Activated naive CD8-positive, alpha-beta T cell treated with anti-CD3 and anti-CD28 coated beads, Interleukin-2, amount 10 ng/mL, durations not matched to agents 7 days and 5 days (primary cell): ENCODE measurements at regions not wholly inside any gene's neighbourhood (a gene's known extent, or its start where the extent isn't known, plus 50 kb on each side); places are given as distances from the start of the nearest gene placed in this dataset.

Experiments used
- ATAC-seq: fragments of 150-1000 bp; cut with Tn5 transposase; one replicate; pipeline ENCODE4 v1.10.0; 2021; ENCODE audit warnings: low read depth, moderate library complexity
- POLR2A ChIA-PET: fragments of 350-600 bp; sonication (Branson Sonifier 250); formaldehyde crosslinking; loops from one replicate; lab custom pipeline; 2021; ENCODE audit warnings: antibody characterized with exemption; lab: Charles Lee
- DNase-seq: peaks from one replicate; pipeline ENCODE4 v3.0.0; 2021
- H3K27ac Mint-ChIP-seq: one replicate; pipeline ENCODE4 v1.8.0; 2022; ENCODE audit warnings: mild to moderate bottlenecking, mixed read lengths
- H3K27me3 Mint-ChIP-seq: one replicate; pipeline ENCODE4 v1.8.0; 2022; ENCODE audit warnings: mild to moderate bottlenecking, moderate library complexity, mixed read lengths
- H3K36me3 Mint-ChIP-seq: one replicate; pipeline ENCODE4 v1.8.0; 2021; ENCODE audit warnings: mild to moderate bottlenecking, mixed read lengths
- H3K4me1 Mint-ChIP-seq: one replicate; pipeline ENCODE4 v1.8.0; 2021; ENCODE audit warnings: mixed read lengths
- H3K4me3 Mint-ChIP-seq: one replicate; pipeline ENCODE4 v1.8.0; 2022; ENCODE audit warnings: mild to moderate bottlenecking, moderate library complexity, mixed read lengths
- H3K9me3 Mint-ChIP-seq: one replicate; pipeline ENCODE4 v1.8.0; 2021; ENCODE audit warnings: mixed read lengths

GRCh38 chr13:64202517-64202916 lies 2786.9 kb upstream of the PCDH20 start:
- no peak overlapping the region for H3K4me3 Mint-ChIP-seq
- POLR2A ChIA-PET: no interaction called here
- H3K4me1 Mint-ChIP-seq: no peaks in the 10 kb centered on the region
- H3K27me3 Mint-ChIP-seq: no peaks in the 10 kb centered on the region
- no peak overlapping the region for H3K27ac Mint-ChIP-seq
- ATAC-seq (no peak), DNase-seq (no peak)
- peaks cover 1% of the 10 kb centered on the region for H3K9me3 Mint-ChIP-seq
- H3K36me3 Mint-ChIP-seq: no peaks in the 10 kb centered on the region

DNA sequence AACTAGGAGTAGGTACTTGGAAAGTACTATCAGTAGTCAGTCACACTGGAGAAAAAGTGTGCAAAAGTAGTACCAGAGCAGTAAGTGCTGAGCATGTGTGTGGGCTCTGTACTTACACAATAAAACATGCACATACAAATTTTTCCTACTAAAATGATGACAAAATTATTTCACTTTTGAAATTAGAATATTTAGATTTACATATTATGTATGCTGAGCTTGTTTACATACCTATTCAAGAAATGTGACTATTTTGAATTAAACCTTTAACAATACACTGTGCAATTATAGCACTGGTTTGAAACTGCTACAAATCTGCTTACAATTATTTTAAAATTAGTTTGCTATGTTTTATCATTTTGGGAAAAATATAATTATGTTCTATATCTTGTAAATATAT lies 2781.6 kb upstream of the PCDH20 start:
- Mint-ChIP-seq H3K36me3 (no peaks in the 10 kb centered on the region), H3K9me3 (peaks cover 2% of the 10 kb centered on the region), H3K4me1 (no peaks in the 10 kb centered on the region), H3K4me3 (no peak overlapping the region), H3K27me3 (no peaks in the 10 kb centered on the region), H3K27ac (no peak overlapping the region)
- DNase-seq (no peak), ATAC-seq (no peak)
- POLR2A ChIA-PET: no interaction called here

DNA sequence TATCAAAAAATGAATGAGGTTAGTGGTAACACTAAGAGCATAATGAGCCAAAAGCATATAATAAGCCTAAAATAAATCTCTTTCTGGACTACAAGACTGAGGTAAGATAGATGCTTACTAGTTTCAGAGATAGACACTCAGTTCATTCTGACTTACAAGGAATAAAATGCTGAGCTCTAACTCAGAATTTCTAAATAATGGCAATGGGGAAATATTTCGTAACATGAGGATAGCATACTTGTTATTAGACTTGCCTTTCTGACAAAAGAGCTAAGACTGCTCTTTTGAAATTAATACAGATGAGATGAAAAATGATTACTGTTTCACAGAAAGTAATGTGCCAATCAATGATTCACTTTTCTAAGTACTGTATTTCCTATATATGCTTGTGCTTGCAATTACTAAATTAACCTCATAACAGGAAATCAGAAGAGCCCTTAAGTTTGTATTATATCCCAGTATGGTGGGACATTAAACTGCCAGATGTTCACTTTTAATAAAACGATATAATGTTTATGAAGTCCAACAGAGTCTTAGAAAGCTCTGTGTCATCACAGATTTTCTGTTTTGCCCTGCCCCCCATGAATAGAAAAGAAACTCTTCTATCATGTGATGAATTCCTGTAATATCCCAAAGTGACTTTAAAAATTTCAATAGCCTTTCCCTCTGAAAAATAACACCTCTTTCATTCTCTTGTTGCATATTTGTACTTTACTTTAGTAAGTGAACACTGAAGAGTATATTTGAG lies 2771.0 kb upstream of the PCDH20 start:
- Mint-ChIP-seq H3K27ac (no peak overlapping the region), H3K27me3 (no peaks in the 10 kb centered on the region), H3K4me3 (no peak overlapping the region), H3K36me3 (no peaks in the 10 kb centered on the region), H3K4me1 (no peaks in the 10 kb centered on the region), H3K9me3 (peaks cover 3% of the 10 kb centered on the region)
- no peak for ATAC-seq
- POLR2A ChIA-PET: no interaction called here
- no peak for DNase-seq

DNA sequence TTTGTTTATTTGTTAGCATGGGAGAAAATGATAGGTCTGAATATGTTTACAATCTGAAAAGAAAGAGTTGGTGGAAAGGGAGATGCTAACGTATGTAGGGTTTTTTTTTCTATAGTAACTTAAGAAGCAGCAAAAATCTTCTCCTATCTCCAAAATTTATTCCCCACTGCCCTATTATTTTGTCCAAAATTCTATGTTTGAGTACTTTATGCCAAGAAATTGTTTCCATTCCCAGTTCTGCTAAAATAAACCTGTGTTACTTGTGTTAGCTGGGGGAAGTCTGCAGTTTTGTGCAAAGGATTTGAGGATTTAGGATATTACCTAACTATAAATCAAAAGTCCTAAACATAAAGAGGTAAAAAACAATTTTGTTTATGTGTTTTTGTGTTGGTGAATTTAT lies 2770.4 kb upstream of the PCDH20 start:
- DNase-seq (no peak), ATAC-seq (no peak)
- no peaks in the 10 kb centered on the region for H3K36me3 Mint-ChIP-seq
- H3K27me3 Mint-ChIP-seq: no peaks in the 10 kb centered on the region
- no peak overlapping the region for H3K27ac Mint-ChIP-seq
- peaks cover 3% of the 10 kb centered on the region for H3K9me3 Mint-ChIP-seq
- H3K4me3 Mint-ChIP-seq: no peak overlapping the region
- no peaks in the 10 kb centered on the region for H3K4me1 Mint-ChIP-seq
- POLR2A ChIA-PET: no interaction called here

GRCh38 chr13:64180756-64181155 lies 2765.1 kb upstream of the PCDH20 start:
- no peak overlapping the region for H3K4me3 Mint-ChIP-seq
- POLR2A ChIA-PET: no interaction called here
- H3K4me1 Mint-ChIP-seq: no peaks in the 10 kb centered on the region
- ATAC-seq (no peak), DNase-seq (no peak)
- no peaks in the 10 kb centered on the region for H3K36me3 Mint-ChIP-seq
- H3K9me3 Mint-ChIP-seq: no peaks in the 10 kb centered on the region
- H3K27me3 Mint-ChIP-seq: no peaks in the 10 kb centered on the region
- no peak overlapping the region for H3K27ac Mint-ChIP-seq

DNA sequence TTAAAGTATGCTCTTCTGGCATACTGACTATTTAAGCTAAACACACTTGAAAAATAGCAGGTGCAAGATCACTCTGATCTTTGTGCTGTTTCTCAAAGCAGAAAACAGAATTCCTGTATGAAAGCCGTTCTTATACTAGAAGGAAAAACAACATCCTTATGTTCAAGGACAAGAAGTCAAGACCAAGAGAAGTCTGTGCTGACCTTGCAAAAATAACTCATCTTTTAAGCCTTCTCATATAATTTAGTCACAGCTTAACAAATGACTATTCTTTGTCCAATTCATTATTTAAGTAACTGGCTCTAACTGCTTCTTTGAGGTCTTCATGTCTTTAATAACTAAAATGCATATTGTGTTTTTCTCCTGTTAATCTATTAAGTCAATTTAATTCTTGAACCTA lies 2750.2 kb upstream of the PCDH20 start:
- Mint-ChIP-seq H3K4me3 (no peak overlapping the region), H3K9me3 (no peaks in the 10 kb centered on the region), H3K27me3 (no peaks in the 10 kb centered on the region), H3K36me3 (no peaks in the 10 kb centered on the region), H3K4me1 (no peaks in the 10 kb centered on the region), H3K27ac (no peak overlapping the region)
- POLR2A ChIA-PET: no interaction called here
- DNase-seq (no peak), ATAC-seq (no peak)

DNA sequence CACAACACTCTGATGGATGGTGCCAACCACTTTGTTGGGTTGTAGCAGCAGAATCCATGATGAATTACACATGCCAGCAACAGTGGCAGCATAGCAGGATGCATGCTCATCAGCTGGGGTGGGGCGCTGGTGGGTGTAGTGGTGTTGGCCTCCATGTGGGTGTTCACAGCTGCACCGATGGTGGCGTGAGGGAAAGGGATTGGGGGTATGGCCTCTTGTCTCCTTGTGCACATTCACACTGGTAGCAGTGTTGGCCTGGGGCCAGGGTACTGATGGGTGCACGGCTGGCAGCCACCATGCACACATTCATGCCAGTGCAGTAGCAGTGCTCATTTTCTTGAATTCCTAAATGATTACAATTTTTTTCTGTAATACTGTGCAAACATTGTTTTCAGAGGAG lies 2748.8 kb upstream of the PCDH20 start:
- ATAC-seq (no peak), DNase-seq (no peak)
- H3K27me3 Mint-ChIP-seq: no peaks in the 10 kb centered on the region
- H3K27ac Mint-ChIP-seq: no peak overlapping the region
- POLR2A ChIA-PET: no interaction called here
- no peaks in the 10 kb centered on the region for H3K4me1 Mint-ChIP-seq
- no peaks in the 10 kb centered on the region for H3K36me3 Mint-ChIP-seq
- no peak overlapping the region for H3K4me3 Mint-ChIP-seq
- peaks cover 1% of the 10 kb centered on the region for H3K9me3 Mint-ChIP-seq

DNA sequence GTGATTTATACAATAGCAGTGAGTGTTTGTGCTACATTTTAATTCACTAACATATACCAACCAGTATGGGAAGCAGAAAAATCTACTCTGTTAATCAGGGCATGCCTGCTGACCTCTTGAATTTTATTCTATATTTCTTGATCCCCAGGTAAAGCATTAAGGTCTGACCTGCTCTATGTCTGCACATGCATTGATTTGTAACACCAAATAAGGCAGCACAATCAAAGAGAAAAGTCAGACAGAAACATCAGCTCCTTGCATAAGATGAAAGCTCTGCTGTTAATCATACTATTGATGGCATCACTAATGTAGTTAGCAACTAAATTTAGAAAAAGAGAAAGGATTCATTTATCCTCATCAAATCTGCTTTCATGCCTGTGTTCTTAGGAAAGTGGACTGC lies 2744.8 kb upstream of the PCDH20 start:
- no peak overlapping the region for H3K27ac Mint-ChIP-seq
- DNase-seq (no peak), ATAC-seq (no peak)
- no peaks in the 10 kb centered on the region for H3K4me1 Mint-ChIP-seq
- H3K36me3 Mint-ChIP-seq: no peaks in the 10 kb centered on the region
- peaks cover 1% of the 10 kb centered on the region for H3K9me3 Mint-ChIP-seq
- H3K4me3 Mint-ChIP-seq: no peak overlapping the region
- POLR2A ChIA-PET: no interaction called here
- no peaks in the 10 kb centered on the region for H3K27me3 Mint-ChIP-seq

DNA sequence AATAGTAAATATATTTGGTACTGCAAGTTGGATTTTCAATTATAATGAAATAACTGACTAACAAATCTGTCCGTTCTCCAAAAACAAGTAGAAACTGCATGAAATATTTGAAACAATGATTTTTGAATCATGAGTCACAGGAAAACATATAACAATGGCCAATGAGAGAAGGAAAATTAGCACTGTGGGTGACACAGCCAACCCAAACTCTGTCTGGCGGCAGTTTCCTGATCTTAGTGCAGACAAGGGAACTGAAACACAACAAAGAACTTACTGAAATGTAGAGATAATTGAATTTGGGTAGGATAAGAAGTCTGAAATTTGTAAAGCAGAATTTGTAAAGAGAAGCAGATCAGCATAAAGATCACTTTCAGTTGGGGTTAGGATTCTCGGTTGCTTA lies 2743.3 kb upstream of the PCDH20 start:
- no peak for DNase-seq
- Mint-ChIP-seq H3K4me3 (no peak overlapping the region), H3K4me1 (no peaks in the 10 kb centered on the region), H3K27me3 (no peaks in the 10 kb centered on the region), H3K27ac (no peak overlapping the region), H3K36me3 (no peaks in the 10 kb centered on the region), H3K9me3 (peaks cover 1% of the 10 kb centered on the region)
- POLR2A ChIA-PET: no interaction called here
- no peak for ATAC-seq

DNA sequence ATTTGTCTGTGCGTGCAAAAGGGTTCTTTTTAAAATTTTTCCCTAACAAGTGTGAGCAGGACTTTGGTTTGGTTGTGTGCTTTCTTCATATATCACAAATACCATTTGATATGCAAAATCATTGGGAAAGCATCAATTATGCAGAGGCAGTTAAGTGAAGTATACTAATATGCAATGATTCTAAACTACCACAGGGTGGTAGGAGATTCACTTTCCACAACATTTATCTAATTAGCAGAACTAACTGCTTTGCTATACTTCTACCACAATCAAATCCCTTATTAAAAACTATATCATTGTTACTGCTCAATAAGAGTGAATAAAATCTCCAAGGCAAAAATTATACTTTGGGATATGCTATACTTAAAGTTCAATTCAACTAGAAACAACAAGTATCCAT lies 2738.9 kb upstream of the PCDH20 start:
- no peaks in the 10 kb centered on the region for H3K36me3 Mint-ChIP-seq
- DNase-seq: no peak
- no peak overlapping the region for H3K4me3 Mint-ChIP-seq
- no peaks in the 10 kb centered on the region for H3K27me3 Mint-ChIP-seq
- no peaks in the 10 kb centered on the region for H3K4me1 Mint-ChIP-seq
- no peak overlapping the region for H3K27ac Mint-ChIP-seq
- POLR2A ChIA-PET: no interaction called here
- no peak for ATAC-seq
- H3K9me3 Mint-ChIP-seq: no peaks in the 10 kb centered on the region

GRCh38 chr13:64130600-64130999 lies 2715.0 kb upstream of the PCDH20 start:
- DNase-seq (no peak), ATAC-seq (no peak)
- Mint-ChIP-seq H3K9me3 (peaks cover 2% of the 10 kb centered on the region), H3K36me3 (no peaks in the 10 kb centered on the region), H3K27me3 (no peaks in the 10 kb centered on the region), H3K4me1 (no peaks in the 10 kb centered on the region), H3K4me3 (no peak overlapping the region), H3K27ac (no peak overlapping the region)
- POLR2A ChIA-PET: no interaction called here

GRCh38 chr13:64130171-64130570 lies 2714.5 kb upstream of the PCDH20 start:
- no peak overlapping the region for H3K27ac Mint-ChIP-seq
- no peak for ATAC-seq
- no peaks in the 10 kb centered on the region for H3K27me3 Mint-ChIP-seq
- H3K4me3 Mint-ChIP-seq: no peak overlapping the region
- no peaks in the 10 kb centered on the region for H3K4me1 Mint-ChIP-seq
- peaks cover under 1% of the 10 kb centered on the region for H3K9me3 Mint-ChIP-seq
- H3K36me3 Mint-ChIP-seq: no peaks in the 10 kb centered on the region
- POLR2A ChIA-PET: no interaction called here
- DNase-seq: no peak

GRCh38 chr13:64127856-64128255 lies 2712.2 kb upstream of the PCDH20 start:
- DNase-seq: no peak
- H3K4me1 Mint-ChIP-seq: no peaks in the 10 kb centered on the region
- H3K36me3 Mint-ChIP-seq: no peaks in the 10 kb centered on the region
- H3K9me3 Mint-ChIP-seq: no peaks in the 10 kb centered on the region
- no peak for ATAC-seq
- H3K27ac Mint-ChIP-seq: no peak overlapping the region
- no peak overlapping the region for H3K4me3 Mint-ChIP-seq
- POLR2A ChIA-PET: no interaction called here
- H3K27me3 Mint-ChIP-seq: no peaks in the 10 kb centered on the region

DNA sequence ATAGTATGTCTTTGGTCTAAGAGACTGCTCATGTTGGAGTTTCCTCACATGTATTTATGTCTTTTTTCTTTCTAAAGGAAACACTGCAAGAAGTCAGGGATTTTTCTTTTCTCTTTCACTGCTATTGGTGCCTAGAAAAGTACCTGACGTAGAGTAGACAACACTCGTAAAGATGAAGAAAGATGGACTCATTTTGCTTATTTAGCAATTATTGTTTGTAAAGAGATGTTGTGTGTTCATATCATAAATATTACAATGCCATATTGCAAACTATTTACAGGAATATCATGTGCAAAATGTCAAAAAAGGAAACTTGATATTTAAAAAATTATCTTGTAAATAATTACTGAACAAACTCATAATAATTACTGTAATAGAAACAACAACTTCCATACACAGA lies 2711.5 kb upstream of the PCDH20 start:
- Mint-ChIP-seq H3K36me3 (no peaks in the 10 kb centered on the region), H3K4me1 (no peaks in the 10 kb centered on the region), H3K9me3 (no peaks in the 10 kb centered on the region), H3K27me3 (no peaks in the 10 kb centered on the region), H3K27ac (no peak overlapping the region), H3K4me3 (no peak overlapping the region)
- ATAC-seq: no peak
- POLR2A ChIA-PET: no interaction called here
- no peak for DNase-seq
